Fibroblast of villous mesenchyme (primary cell): ENCODE measurements at regions not wholly inside any gene's neighbourhood (a gene's known extent, or its start where the extent isn't known, plus 50 kb on each side); places are given as distances from the start of the nearest gene placed in this dataset.
"Not testable (repeated sequence)": the region's sequence is repeated elsewhere in the genome, so short reads cannot be mapped to it uniquely, and the experiment has no call there.

Experiments
- DNase-seq: peaks from one replicate; pipeline ENCODE4 v3.0.0-alpha.2; 2010; ENCODE audit warnings: low read depth
- H3K4me3 ChIP-seq: 2 replicates; pipeline ENCODE4 v1.5.1; 2011; ENCODE audit warnings: low read depth, mild to moderate bottlenecking, low read length
- TF ChIP-seq, protein P1 (sequence below): IDR thresholded peaks from 2 replicates; pipeline ENCODE4 v1.5.1; 2012; ENCODE audit warnings: low read depth, mild to moderate bottlenecking, low read length; ENCODE audit not compliant: insufficient read depth

DNA sequence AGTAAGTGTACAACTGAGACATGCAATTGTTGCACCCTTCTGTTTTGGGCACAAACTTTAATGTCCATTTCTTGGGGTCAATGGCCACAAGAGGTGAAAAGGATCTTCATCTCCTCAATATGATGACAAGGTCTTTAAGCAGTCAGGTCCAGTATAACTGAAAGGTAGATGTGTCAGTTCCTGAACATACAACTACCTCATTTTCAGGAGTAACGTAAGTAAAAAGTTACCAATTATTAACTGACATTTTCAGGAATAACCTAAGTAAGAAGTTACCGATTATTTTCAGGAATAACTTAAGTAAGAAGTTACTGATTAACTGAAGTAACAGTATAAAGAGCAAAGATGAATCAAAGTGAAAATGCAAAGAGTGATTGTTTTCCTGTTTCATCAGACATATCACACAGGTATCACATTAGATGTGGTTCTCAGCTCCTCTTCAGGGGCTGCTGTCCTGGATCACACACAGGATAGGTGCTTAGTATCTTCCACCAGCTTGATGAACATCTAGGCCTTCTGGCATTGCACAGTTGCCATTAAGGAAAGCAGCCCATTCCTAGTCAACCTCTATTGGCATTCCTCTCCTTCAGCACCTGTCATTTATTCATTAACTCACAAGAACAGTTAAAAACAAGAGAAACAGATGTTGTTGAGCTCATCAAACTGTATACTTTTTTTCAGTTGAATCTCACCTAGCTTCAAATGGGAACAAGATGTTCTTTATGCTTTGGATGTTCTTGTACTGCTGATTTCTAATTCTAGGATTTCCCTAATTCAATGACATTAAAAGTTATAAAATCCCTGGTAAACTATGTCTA, 200.0 kb downstream of the FOXG1 start:
- no peak for DNase-seq
- H3K4me3 ChIP-seq: no peak overlapping the region
- TF ChIP-seq, protein P1, sequence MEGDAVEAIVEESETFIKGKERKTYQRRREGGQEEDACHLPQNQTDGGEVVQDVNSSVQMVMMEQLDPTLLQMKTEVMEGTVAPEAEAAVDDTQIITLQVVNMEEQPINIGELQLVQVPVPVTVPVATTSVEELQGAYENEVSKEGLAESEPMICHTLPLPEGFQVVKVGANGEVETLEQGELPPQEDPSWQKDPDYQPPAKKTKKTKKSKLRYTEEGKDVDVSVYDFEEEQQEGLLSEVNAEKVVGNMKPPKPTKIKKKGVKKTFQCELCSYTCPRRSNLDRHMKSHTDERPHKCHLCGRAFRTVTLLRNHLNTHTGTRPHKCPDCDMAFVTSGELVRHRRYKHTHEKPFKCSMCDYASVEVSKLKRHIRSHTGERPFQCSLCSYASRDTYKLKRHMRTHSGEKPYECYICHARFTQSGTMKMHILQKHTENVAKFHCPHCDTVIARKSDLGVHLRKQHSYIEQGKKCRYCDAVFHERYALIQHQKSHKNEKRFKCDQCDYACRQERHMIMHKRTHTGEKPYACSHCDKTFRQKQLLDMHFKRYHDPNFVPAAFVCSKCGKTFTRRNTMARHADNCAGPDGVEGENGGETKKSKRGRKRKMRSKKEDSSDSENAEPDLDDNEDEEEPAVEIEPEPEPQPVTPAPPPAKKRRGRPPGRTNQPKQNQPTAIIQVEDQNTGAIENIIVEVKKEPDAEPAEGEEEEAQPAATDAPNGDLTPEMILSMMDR: no peak

DNA sequence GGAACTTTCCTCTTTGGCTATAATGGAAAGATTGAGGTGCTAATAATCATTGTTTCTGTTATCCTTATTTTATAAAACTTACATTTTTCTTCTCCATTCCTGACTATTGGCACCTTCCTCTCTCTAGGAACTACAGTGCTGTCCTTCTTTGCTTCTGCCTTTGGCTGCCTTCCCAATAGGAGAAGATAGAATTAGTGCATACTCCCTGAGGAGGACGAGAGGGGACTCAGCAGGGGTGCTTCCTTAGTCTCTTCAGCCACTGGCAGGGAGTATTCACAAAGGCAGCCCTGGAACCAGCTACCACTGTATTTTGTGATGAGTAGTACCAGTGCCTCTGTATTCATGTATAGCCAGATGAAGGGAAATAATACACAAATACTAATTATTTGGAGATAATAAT, 208.5 kb downstream of the FOXG1 start:
- TF ChIP-seq, protein P1: no peak
- DNase-seq: no peak
- no peak overlapping the region for H3K4me3 ChIP-seq

DNA sequence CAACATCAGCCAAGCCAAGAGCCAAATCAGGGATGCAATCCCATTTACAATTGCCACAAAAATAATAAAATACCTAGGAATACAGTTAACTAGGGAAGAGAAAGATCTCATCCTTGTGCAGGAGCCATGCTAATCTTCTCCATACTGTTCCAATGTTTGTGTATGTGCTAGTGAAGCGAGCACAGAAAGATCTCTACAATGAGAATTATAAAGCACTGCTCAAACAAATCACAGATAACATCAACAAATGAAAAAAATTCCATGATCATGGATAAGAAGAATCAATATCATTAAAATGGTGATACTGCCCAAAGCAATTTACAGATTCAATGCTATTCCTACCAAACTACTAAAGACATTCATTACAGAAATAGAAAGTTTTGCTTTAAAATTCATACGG, 215.6 kb downstream of the FOXG1 start:
- TF ChIP-seq, protein P1: no peak
- H3K4me3 ChIP-seq: no peak overlapping the region
- DNase-seq: no peak

DNA sequence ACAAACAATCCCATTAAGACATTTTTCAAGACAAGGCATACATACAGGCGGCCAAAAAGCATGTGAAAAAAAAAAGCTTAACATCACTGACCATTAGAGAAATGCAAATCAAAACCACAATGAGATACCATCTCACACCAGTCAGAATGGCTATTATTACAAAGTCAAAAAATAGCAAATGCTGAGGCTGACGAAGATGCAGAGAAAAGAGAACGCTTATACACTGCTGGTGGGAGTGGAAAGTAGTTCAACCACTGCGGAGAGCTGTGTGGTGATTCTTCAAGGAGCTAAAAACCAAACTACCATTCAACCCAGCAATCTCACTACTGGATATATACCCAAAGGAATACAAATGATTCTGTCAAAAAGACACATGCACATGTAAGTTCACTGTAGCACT, 216.7 kb downstream of the FOXG1 start:
- H3K4me3 ChIP-seq: no peak overlapping the region
- TF ChIP-seq, protein P1: no peak
- DNase-seq: no peak

DNA sequence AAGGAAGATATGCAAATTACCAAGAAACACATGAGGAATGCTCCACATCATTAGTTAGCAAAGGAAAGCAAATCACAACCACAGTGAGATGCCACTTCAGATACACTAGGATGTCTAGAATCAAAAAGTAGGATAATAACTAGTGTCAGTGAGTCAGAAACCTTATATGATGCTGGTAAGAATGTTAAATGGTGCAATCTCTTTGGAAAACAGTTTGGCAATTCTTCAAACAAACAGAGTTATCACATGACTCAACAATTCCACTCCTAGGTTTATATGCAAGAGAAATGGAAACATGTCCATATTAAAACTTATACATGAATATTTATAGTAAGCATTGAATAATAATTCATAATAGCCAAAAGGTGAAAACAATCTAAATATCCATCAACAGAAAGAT, 220.9 kb downstream of the FOXG1 start:
- no peak overlapping the region for H3K4me3 ChIP-seq
- DNase-seq: peak; percentile 6
- TF ChIP-seq, protein P1: no peak

DNA sequence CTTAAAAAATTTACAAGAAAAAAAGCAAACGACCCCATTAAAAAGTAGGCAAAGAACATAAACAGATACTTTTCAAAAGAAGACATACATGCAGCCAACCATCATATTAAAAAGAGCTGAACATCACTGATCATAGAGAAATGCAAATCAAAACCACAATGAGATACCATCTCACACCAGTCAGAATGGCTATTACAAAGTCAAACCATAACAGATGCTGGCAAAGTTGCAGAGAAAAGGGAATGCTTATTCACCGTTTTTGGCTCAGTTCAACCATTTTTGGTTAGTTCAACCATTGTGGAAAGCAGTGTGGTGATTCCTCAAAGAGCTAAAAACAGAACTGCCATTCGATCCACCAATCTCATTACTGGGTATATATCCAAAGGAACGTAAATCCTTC, 230.6 kb downstream of the FOXG1 start:
- not testable (repeated sequence) for H3K4me3 ChIP-seq, DNase-seq

DNA sequence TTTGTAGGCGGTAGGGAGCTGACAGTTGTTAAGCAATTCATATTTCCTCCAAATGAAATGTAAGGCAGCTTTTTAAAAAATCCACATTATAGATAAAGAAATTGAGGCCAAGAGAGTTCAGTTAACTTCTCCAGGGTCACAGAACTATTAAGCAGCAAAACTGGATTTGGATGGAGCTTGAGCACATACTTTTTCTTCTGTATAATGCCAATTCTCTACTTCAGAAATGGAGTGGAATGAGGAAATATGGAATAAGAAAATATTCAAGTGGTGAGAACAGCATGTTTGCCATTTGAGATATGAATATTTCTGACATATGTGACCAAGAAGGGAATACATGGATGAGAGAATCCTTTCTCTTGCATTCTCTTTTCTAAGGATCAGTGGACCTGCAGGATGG, 233.1 kb downstream of the FOXG1 start:
- DNase-seq: no peak
- H3K4me3 ChIP-seq: no peak overlapping the region
- TF ChIP-seq, protein P1: no peak
